IPS DF 4.7 (cell line): ENCODE measurements at regions not wholly inside any gene's neighbourhood (a gene's known extent, or its start where the extent isn't known, plus 50 kb on each side); places are given as distances from the start of the nearest gene placed in this dataset.
A peak's percentile ranks its signal among the peaks of the same experiment; 100 is the strongest.

ENCODE experiments used
- DNase-seq: peaks from one replicate; pipeline ENCODE4 v3.0.0-alpha.2; 2013; ENCODE audit warnings: low spot score; ENCODE audit errors: extremely low read depth

DNA sequence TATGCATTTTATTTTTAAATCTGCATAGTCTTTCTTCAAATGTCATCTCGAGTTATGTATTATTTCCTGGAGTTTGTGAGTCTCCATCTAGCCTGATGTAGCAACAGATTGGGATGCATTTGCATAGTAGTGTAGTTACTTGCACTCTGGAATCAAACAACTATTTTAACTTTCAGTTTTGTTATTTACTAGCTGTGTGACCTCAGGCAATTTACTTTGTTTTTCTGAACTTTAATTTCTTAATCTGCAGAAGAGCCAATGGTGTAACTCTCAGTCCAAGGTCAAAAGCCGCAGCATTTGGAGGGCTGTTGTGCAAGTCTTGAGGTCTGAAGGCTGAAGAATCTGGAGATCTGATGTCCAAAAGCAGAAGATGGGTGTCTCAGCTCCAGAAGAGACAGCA is 175.8 kb upstream of the SORCS1 start:
- no peak for DNase-seq

DNA sequence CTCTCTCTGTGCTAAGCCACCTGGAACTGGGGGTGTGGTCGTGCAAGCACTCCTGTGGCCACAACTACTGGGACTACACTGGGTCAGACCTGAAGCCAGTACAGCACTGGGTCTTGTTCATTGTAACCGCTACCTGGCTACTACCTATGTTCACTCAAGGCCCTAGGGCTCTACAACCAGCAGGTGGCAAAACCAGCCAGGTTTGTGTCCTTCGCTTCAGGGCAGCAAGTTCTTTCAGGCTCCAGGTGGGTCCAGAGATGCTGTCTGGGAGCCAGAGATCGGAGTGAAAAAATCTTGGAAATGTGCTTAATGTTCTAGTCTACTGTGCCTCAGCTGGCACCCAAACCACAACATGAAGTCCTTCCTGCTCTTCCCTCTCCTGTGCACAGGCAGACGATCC is 171.6 kb upstream of the SORCS1 start:
- no peak for DNase-seq

DNA sequence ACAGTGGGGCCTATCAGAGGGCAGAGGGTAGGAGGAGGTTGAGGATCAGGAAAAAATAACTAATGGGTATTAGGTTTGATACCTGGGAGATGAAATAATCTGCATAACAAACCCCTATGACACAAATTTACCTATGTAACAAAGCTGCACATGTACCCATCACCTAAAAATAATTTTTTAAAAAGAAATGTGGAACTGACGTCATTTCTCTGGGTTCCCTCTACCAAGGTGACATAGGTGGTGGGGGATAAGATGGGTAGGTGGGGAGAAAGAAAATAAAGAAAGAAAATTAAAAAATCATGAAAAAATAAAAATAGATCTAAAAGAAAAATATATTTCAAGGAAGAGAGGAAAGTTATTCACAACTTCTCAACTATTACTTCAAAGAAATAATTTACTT is 153.1 kb upstream of the SORCS1 start:
- no peak for DNase-seq

DNA sequence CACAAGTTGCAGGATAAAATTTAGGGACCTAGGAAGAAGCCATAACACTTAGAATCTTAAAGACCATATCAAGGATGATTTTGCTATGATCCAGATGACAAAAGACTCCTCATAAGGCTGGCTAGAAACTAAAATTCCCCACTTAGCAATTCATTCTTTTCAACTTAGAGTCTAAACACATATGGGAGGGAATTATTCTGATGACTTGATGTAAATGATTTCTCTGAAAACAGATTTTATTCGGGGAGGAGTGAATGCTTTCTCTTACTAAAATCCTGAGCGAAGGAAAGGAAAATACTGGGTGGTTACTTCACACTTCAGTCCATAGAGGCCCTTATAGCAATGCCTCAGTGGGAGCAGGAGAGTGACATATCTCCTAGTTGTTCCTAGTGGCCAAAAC is 138.7 kb upstream of the SORCS1 start:
- DNase-seq = no peak

DNA sequence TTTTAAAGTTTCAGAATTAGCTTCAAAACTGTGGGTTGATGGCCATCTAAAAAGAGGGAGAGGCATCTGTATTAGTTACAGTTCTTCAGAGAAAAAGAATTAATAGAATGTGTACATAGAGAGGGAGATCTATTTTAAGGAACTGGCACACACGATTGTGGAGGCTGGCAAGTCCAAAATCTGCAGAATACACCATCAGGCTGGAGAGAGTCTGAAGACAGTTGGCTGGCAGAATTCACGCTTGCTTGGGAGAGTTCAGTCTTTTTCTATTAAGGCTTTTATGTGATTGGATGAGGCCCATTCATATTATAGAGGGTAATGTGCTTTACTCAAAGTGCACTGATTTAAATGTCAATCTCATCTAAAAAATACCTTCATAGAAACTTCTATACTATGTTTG is 135.1 kb upstream of the SORCS1 start:
- no peak for DNase-seq

GRCh38 chr10:107284187-107284586 is 119.7 kb upstream of the SORCS1 start:
- DNase-seq = no peak

DNA sequence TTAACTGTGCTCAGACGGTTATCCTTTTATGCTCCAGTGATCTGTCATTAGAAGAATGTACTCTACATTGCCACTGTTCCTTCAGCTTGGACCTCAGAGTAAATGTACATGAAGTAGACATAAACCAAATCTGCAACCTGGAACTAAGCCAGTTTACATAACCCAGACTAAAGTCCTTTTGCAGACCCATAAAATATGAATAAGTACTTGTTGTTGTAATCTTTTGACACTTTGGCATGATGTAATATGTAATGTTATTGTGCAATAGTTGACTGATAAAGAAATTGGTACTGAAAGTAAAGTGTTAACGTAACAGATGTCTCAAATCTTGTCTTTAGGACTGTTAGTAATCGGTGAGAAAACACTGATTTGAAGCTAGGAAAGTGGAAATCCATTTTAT is 115.8 kb upstream of the SORCS1 start:
- DNase-seq = no peak

DNA sequence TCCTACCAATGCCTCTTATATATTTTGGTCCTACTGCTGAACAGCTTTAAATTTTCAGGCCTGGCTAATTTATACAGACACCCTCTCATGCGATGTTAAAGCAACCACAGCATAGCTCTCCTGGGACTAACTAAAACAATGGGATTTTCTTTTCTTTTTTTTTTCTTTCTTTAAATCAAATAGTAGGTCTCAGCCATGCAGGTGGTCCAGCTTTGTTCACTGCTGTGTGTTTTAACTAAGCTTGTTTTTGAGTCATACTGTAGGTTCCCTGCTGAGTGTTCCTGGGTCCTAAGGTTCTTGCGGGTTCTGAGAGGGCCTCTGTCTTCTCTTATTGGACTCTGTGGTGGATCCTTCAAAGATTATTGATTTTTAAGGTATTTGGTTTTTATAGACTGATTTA is 113.1 kb upstream of the SORCS1 start:
- no peak for DNase-seq

DNA sequence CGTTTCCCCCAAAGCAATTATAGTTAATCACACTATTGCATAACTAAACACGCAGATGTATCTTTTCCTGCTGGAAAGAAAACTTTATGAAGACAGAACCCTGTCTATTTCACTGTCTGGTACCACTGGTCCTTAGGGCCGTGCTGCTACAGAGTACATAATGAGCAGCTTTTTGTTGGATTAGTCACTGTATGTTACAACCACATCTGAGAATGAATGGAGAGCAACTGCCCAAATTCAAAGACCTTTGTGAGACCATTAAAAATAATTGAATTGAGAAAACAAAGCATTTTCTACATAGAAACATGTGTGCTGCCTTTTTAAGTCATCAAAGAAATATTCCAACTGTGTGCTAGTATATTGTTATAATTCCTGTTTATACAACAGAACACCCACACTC is 111.3 kb upstream of the SORCS1 start:
- DNase-seq = no peak

- no peak for DNase-seq
Observed at GRCh38 chr10:107269626-107270025, 105.1 kb upstream of the SORCS1 start.

- DNase-seq = peak; percentile 28
Observed at GRCh38 chr10:107264742-107265141, 100.2 kb upstream of the SORCS1 start.

GRCh38 chr10:107244122-107244521 is 79.6 kb upstream of the SORCS1 start:
- DNase-seq = no peak

- no peak for DNase-seq
Observed at GRCh38 chr10:107238275-107238674, 73.8 kb upstream of the SORCS1 start.

DNA sequence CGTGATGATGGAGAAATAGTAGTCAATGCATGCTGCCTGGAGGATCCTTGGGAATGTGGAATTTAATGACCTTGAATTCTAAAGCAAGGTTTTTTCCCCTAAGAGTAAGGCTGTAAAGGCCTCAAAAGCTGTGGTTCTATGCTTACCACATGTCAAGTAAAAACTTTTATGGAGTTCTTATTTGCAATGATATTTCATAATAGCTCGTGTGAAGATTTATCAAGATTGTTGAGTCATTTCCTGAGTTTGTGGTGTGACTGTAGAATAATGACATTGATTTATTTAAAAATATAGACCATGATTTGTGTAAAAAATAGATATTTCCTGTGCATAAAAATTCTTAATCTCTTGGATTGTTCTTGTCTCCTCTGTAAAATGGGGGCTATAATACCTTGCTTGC is 67.5 kb upstream of the SORCS1 start:
- DNase-seq = no peak

GRCh38 chr10:107230887-107231286 is 66.4 kb upstream of the SORCS1 start:
- DNase-seq = no peak

GRCh38 chr10:107215681-107216080 is 51.2 kb upstream of the SORCS1 start:
- DNase-seq = no peak
